Thyroid gland (tissue), 4 donors: ENCODE measurements at regions not wholly inside any gene's neighbourhood (a gene's known extent, or its start where the extent isn't known, plus 50 kb on each side); places are given as distances from the start of the nearest gene placed in this dataset.

Source experiments
- DNase-seq, 2 donors: peaks; one replicate each; pipeline ENCODE4 v3.0.0-alpha.2; 2019
- H3K27ac ChIP-seq, 3 donors: fragments of 200-600 bp; sonication (generic); 1 replicate in 2 of 3; 2 replicates in 1 of 3; pipeline ENCODE4 v1.5.1; 2016 to 2019; ENCODE audit warnings: mild to moderate bottlenecking in 1 of 3, moderate library complexity in 1 of 3
- H3K27me3 ChIP-seq: fragments of 200-600 bp; sonication (generic); one replicate; pipeline ENCODE4 v1.5.1; 2019
- H3K36me3 ChIP-seq, 2 donors: fragments of 200-600 bp; sonication (generic); one replicate each; pipeline ENCODE4 v1.5.1; 2016 to 2019
- H3K4me1 ChIP-seq, 2 donors: fragments of 200-600 bp; sonication (generic); one replicate each; pipeline ENCODE4 v1.5.1; 2017 to 2019
- H3K4me3 ChIP-seq, 3 donors: fragments of 200-600 bp; sonication (generic); replicated peaks in 1 of 3; 1 replicate in 2 of 3; 2 replicates in 1 of 3; pipeline ENCODE4 v1.5.1; 2016; ENCODE audit warnings: mild to moderate bottlenecking in 1 of 3
- H3K9me3 ChIP-seq: fragments of 200-600 bp; sonication (generic); one replicate; pipeline ENCODE4 v1.5.1; 2017
- CTCF ChIP-seq, 6 experiments: fragments of 200-600 bp in 3 of 6; fragments of 450-650 bp in 3 of 6; sonication (generic) in 3 of 6; IDR thresholded peaks; one replicate each; pipeline ENCODE4 v1.5.1; 2016 to 2019; ENCODE audit warnings: antibody characterized with exemption in 6 of 6, mild to moderate bottlenecking in 2 of 6, inconsistent platforms in 1 of 6, moderate library complexity in 1 of 6
- POLR2A ChIP-seq, 2 donors: fragments of 450-650 bp; IDR thresholded peaks; one replicate each; pipeline ENCODE4 v1.6.1; 2017; ENCODE audit warnings: antibody characterized with exemption in 2 of 2, mild to moderate bottlenecking in 2 of 2, moderate library complexity in 1 of 2
- WGBS, 2 donors: methylation state at CpG; one replicate each; pipeline ENCODE4 v1.1.5; 2017; 5-methylcytosine and 5-hydroxymethylcytosine counted together
- intact Hi-C: fragments of 100-400 bp; cut with DNase I; formaldehyde crosslinking; loops from one replicate; pipeline ENCODE4 v1.15.1; 2023

GRCh38 chrX:20459410-20460350 lies 193.0 kb upstream of the RPS6KA3 start:
- no peaks in the 10 kb centered on the region for H3K36me3 ChIP-seq
- H3K4me3 ChIP-seq: no peak overlapping the region
- H3K4me1 ChIP-seq: peaks cover 0 to 5% of the 10 kb centered on the region in 2 donors
- TF ChIP-seq CTCF (IDR thresholded peaks at IDR 0.05) (no peak), POLR2A (IDR thresholded peaks at IDR 0.05) (no peak)
- H3K9me3 ChIP-seq: no peaks in the 10 kb centered on the region
- DNase-seq: no peak
- WGBS, 2 donors: 78 to 81% methylated on average over 6 of the region's 6 CpGs
- no peaks in the 10 kb centered on the region for H3K27me3 ChIP-seq
- no peak overlapping the region for H3K27ac ChIP-seq
- intact Hi-C loops: no loop called here

- H3K4me3 ChIP-seq: no peak overlapping the region
- H3K4me1 ChIP-seq: no peaks in the 10 kb centered on the region
- H3K36me3 ChIP-seq: no peaks in the 10 kb centered on the region
- no peaks in the 10 kb centered on the region for H3K9me3 ChIP-seq
- DNase-seq: no peak
- WGBS, 2 donors: 93 to 100% methylated on average over 1 of the region's 1 CpG
- TF ChIP-seq CTCF (IDR thresholded peaks at IDR 0.05) (no peak), POLR2A (IDR thresholded peaks at IDR 0.05) (no peak)
- intact Hi-C loops: no loop called here
- H3K27me3 ChIP-seq: no peaks in the 10 kb centered on the region
- no peak overlapping the region for H3K27ac ChIP-seq
Observed at GRCh38 chrX:20456971-20457370, 190.3 kb upstream of the RPS6KA3 start.

GRCh38 chrX:20455001-20455400 lies 188.3 kb upstream of the RPS6KA3 start:
- Histone ChIP-seq H3K9me3 (no peaks in the 10 kb centered on the region), H3K4me3 (no peak overlapping the region), H3K36me3 (no peaks in the 10 kb centered on the region), H3K4me1 (no peaks in the 10 kb centered on the region), H3K27ac (no peak overlapping the region), H3K27me3 (no peaks in the 10 kb centered on the region)
- intact Hi-C loops: no loop called here
- 79 to 80% methylated on average over 3 of the region's 3 CpGs for WGBS, 2 donors
- TF ChIP-seq CTCF (IDR thresholded peaks at IDR 0.05): no peak
- no peak for TF ChIP-seq POLR2A (IDR thresholded peaks at IDR 0.05)
- no peak for DNase-seq

GRCh38 chrX:20454117-20454516 lies 187.4 kb upstream of the RPS6KA3 start:
- Histone ChIP-seq H3K27ac (no peak overlapping the region), H3K4me3 (no peak overlapping the region), H3K4me1 (no peaks in the 10 kb centered on the region), H3K27me3 (no peaks in the 10 kb centered on the region), H3K36me3 (no peaks in the 10 kb centered on the region), H3K9me3 (no peaks in the 10 kb centered on the region)
- intact Hi-C loops: no loop called here
- TF ChIP-seq POLR2A (IDR thresholded peaks at IDR 0.05) (no peak), CTCF (IDR thresholded peaks at IDR 0.05) (no peak)
- DNase-seq: no peak
- WGBS, 2 donors: 72 to 73% methylated on average over 3 of the region's 3 CpGs

- TF ChIP-seq POLR2A (IDR thresholded peaks at IDR 0.05) (no peak), CTCF (IDR thresholded peaks at IDR 0.05) (no peak)
- intact Hi-C loops: no loop called here
- no peaks in the 10 kb centered on the region for H3K36me3 ChIP-seq
Observed at GRCh38 chrX:20452487-20452886, 185.8 kb upstream of the RPS6KA3 start.

More at GRCh38 chrX:20452487-20452886, 185.8 kb upstream of the RPS6KA3 start:
- DNase-seq: no peak
- Histone ChIP-seq H3K9me3 (no peaks in the 10 kb centered on the region), H3K4me1 (no peaks in the 10 kb centered on the region), H3K27me3 (no peaks in the 10 kb centered on the region), H3K27ac (no peak overlapping the region), H3K4me3 (no peak overlapping the region)
- WGBS, 2 donors: 75 to 79% methylated on average over 4 of the region's 4 CpGs
